Mesothelial cell of epicardium (in vitro differentiated cells): ENCODE measurements at regions not wholly inside any gene's neighbourhood (a gene's known extent, or its start where the extent isn't known, plus 50 kb on each side); places are given as distances from the start of the nearest gene placed in this dataset.

ENCODE experiments used
- DNase-seq, 2 experiments: peaks; one replicate each; pipeline ENCODE4 v3.0.0; 2021; ENCODE audit warnings: low spot score in 2 of 2; ENCODE audit not compliant: unreplicated experiment in 2 of 2
- H3K27ac Mint-ChIP-seq: 2 replicates; pipeline ENCODE4 v1.8.0; 2021; ENCODE audit warnings: mixed read lengths
- H3K27me3 Mint-ChIP-seq: 2 replicates; pipeline ENCODE4 v1.8.0; 2021; ENCODE audit warnings: low read depth, mixed read lengths
- H3K36me3 Mint-ChIP-seq: 2 replicates; pipeline ENCODE4 v1.8.0; 2021; ENCODE audit warnings: mixed read lengths
- H3K4me1 Mint-ChIP-seq: 2 replicates; pipeline ENCODE4 v1.8.0; 2021; ENCODE audit warnings: mixed read lengths
- H3K4me3 Mint-ChIP-seq: 2 replicates; pipeline ENCODE4 v1.8.0; 2021; ENCODE audit warnings: mild to moderate bottlenecking, moderate library complexity, mixed read lengths
- H3K9me3 Mint-ChIP-seq: 2 replicates; pipeline ENCODE4 v1.8.0; 2021; ENCODE audit warnings: mixed read lengths
- TF ChIP-seq, protein P1 (sequence below): fragments of 200-600 bp; sonication (generic); IDR thresholded peaks from one replicate; pipeline ENCODE4 v1.5.0; 2021; ENCODE audit warnings: antibody characterized with exemption; ENCODE audit not compliant: unreplicated experiment

DNA sequence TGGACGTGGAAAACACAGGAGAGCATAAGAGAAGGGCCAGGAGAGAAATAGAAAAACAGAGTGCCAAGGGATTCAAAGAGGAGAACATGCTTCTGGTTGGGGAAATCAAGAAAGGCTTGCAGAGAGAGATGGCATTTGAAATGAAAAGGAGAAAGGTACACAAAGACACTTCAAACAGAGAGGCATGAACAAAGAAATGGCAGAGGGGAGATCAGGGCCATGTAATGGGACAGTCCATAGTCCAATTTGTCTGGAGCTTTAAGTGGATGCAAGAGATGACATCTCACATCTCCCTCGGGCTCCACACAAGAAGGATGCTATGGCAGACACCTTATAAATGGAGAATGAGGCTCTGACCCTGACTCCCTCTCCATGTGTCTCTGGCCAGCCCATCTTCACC is 331.1 kb downstream of the MLLT3 start:
- TF ChIP-seq, protein P1, sequence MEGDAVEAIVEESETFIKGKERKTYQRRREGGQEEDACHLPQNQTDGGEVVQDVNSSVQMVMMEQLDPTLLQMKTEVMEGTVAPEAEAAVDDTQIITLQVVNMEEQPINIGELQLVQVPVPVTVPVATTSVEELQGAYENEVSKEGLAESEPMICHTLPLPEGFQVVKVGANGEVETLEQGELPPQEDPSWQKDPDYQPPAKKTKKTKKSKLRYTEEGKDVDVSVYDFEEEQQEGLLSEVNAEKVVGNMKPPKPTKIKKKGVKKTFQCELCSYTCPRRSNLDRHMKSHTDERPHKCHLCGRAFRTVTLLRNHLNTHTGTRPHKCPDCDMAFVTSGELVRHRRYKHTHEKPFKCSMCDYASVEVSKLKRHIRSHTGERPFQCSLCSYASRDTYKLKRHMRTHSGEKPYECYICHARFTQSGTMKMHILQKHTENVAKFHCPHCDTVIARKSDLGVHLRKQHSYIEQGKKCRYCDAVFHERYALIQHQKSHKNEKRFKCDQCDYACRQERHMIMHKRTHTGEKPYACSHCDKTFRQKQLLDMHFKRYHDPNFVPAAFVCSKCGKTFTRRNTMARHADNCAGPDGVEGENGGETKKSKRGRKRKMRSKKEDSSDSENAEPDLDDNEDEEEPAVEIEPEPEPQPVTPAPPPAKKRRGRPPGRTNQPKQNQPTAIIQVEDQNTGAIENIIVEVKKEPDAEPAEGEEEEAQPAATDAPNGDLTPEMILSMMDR, result no peak
- Mint-ChIP-seq H3K9me3 (peaks cover 14% of the 10 kb centered on the region), H3K4me3 (no peak overlapping the region), H3K27ac (no peak overlapping the region), H3K27me3 (no peaks in the 10 kb centered on the region), H3K4me1 (peaks cover 5% of the 10 kb centered on the region), H3K36me3 (no peaks in the 10 kb centered on the region)
- DNase-seq, result no peak

DNA sequence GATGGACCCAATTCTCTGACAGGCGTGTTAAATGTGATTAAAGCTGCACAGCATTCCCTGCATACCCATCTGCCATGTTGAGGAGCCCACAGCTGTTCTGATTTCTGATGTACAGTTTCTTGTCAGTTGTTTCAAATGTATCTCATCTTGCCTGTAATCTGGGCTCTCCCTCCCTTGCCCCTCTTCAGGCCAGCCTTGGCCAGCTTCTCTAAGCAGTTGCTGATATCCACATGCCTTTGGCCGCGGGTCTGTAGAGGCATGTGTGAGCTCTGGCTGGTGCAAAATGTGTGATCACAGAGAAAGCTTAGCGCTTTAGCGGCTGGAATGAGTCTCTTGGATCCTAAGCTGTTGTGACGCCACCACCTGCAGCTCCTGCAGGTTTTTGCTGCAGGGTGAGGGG is 332.0 kb downstream of the MLLT3 start:
- H3K4me3 Mint-ChIP-seq, result no peak overlapping the region
- no peak for DNase-seq
- H3K27ac Mint-ChIP-seq, result no peak overlapping the region
- H3K4me1 Mint-ChIP-seq, result peaks cover 5% of the 10 kb centered on the region
- TF ChIP-seq, protein P1, result no peak
- H3K9me3 Mint-ChIP-seq, result peaks cover 14% of the 10 kb centered on the region
- H3K36me3 Mint-ChIP-seq, result no peaks in the 10 kb centered on the region
- H3K27me3 Mint-ChIP-seq, result no peaks in the 10 kb centered on the region

DNA sequence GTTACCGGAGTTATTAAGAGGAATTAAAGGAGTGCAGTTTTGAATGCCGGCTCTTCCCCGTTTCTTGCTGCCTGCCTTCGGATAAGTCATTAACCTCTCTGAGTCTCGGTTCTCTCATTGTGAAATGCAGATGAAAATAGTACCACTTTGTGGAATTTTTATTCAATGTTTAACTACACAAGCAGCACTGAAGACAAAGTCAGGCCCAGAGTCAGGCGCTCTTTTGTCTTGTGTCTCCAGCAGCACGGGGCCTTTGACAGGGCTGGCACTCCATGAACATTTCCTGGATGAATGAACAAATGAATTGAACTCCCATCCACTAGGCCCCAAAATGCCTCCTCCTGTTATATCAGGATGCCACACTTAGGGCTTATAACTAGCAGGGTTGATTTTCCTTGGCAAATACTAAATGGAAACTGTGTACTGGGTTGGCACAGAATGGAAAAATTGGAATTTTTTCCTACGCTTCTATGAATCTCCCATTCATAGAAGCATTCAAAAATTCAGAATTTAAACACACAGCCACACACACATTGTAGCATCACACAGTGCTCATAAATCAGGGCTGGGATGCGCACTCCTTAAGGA is 332.8 kb downstream of the MLLT3 start:
- TF ChIP-seq, protein P1, result no peak
- Mint-ChIP-seq H3K4me3 (no peak overlapping the region), H3K4me1 (peaks cover 5% of the 10 kb centered on the region), H3K27me3 (no peaks in the 10 kb centered on the region), H3K27ac (no peak overlapping the region), H3K36me3 (no peaks in the 10 kb centered on the region), H3K9me3 (peaks cover 14% of the 10 kb centered on the region)
- DNase-seq, result no peak

DNA sequence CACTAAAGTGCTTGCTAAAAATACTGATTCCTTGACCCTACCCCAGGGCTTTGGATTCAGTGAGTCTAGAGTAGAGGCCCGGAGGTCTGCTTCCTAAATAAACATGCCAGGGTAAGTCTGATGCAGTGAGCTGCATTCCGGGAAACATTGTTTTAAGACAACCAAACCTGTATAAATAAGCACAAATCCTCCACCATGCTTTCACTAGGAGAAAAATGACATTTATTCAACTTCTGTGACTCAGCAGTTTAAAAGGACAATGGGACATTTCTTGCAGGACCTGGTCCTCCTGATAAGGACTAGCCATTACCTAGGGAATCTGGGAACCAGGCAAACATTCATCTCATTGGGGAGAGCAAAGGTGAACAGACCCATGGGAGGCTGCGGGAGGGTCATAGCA is 335.3 kb downstream of the MLLT3 start:
- DNase-seq, result no peak
- TF ChIP-seq, protein P1, result no peak
- no peaks in the 10 kb centered on the region for H3K36me3 Mint-ChIP-seq
- H3K27ac Mint-ChIP-seq, result no peak overlapping the region
- no peaks in the 10 kb centered on the region for H3K4me1 Mint-ChIP-seq
- no peaks in the 10 kb centered on the region for H3K27me3 Mint-ChIP-seq
- no peak overlapping the region for H3K4me3 Mint-ChIP-seq
- peaks cover 10% of the 10 kb centered on the region for H3K9me3 Mint-ChIP-seq

DNA sequence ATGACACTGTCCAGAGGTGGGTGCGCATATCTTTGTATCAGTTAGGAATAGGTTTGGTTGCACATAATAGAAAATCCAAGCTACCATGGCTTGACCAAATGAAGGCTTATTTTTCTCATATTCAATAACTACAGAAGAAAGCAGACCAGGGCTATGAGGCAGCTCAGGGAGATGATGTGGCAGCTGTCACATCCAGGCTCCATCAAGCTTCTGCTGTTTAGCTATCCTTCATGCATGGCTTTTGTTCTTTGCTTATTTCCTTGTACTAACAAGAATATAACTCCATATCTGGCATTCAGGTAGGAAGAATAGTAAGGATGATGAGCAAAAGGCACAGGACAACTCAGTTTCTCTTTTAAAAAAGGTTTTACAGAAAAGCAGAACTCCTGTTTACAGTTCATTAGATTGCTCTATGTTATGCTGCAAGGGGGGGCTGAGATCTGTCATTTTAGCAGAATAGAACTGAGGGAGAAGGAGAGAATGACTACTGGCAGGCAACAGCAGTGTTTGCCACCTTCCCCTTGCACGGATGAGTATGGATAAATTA is 336.1 kb downstream of the MLLT3 start:
- no peaks in the 10 kb centered on the region for H3K4me1 Mint-ChIP-seq
- no peak for DNase-seq
- no peaks in the 10 kb centered on the region for H3K36me3 Mint-ChIP-seq
- H3K4me3 Mint-ChIP-seq, result no peak overlapping the region
- TF ChIP-seq, protein P1, result no peak
- no peak overlapping the region for H3K27ac Mint-ChIP-seq
- no peaks in the 10 kb centered on the region for H3K27me3 Mint-ChIP-seq
- peaks cover 7% of the 10 kb centered on the region for H3K9me3 Mint-ChIP-seq
